ENCODE measurements at regions not wholly inside any gene's neighbourhood (a gene's known extent, or its start where the extent isn't known, plus 50 kb on each side); places are given as distances from the start of the nearest gene placed in this dataset.
A peak's percentile ranks its signal among the peaks of the same experiment; 100 is the strongest.

DNA sequence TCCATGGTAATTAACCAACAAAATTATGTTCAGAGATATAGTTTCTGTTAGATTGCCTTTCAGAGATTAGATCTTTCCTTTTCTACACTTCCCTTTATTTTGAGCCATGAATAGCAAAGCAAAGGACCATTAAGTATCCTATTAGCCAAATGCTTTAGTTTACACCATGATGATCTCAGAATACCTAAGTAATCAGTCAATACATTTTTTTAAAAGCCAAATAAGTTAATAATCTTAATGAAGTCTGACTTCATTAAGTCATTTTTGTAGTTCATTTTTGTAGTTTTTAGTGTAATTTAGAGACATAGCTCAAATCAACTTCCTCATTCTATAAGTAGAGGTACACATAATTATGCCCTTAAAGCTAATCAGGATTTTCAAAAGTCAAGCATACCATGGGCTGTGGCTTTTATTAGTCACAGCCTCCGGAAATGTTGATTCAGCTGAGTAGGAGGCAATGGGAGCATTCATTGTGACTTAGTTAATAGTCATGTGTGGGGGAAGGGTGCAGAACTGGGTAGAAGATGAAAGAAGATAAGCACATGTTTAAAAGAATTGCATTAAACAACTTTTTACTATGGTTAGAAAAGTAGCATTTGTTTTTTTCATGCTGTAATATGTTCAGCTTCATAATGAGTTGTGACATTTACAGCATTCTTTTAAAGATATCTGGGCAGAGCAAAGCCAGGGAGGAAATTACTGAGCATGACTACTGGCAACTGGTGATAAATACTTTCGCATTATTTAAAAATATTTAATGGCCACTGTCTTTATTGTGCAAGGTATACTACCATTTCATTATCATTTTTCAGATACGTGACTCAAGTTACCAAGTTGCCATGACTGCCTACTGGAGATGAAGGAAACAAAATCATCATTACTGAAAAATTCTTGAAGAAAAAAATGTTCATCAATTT, 57.3 kb upstream of the CCDC71L start:
- no peaks in the 10 kb centered on the region for H3K36me3 Mint-ChIP-seq (ENCODE audit: low read depth)
- no peak overlapping the region for H3K4me3 Mint-ChIP-seq
- H3K4me1 ChIP-seq (ENCODE audit: control insufficient read depth, insufficient read depth, low read length): peaks cover 1% of the 10 kb centered on the region
- H3K9me3 ChIP-seq (ENCODE audit: control insufficient read depth, low read length): no peaks in the 10 kb centered on the region
- H3K9me3 Mint-ChIP-seq: peaks cover 9% of the 10 kb centered on the region
- H3K36me3 ChIP-seq (ENCODE audit: control insufficient read depth, insufficient read depth, low read length): no peaks in the 10 kb centered on the region
- no peak overlapping the region for H3K27ac Mint-ChIP-seq
- H3K27me3 Mint-ChIP-seq (ENCODE audit: insufficient read depth): no peaks in the 10 kb centered on the region
- TF ChIP-seq, protein P1, sequence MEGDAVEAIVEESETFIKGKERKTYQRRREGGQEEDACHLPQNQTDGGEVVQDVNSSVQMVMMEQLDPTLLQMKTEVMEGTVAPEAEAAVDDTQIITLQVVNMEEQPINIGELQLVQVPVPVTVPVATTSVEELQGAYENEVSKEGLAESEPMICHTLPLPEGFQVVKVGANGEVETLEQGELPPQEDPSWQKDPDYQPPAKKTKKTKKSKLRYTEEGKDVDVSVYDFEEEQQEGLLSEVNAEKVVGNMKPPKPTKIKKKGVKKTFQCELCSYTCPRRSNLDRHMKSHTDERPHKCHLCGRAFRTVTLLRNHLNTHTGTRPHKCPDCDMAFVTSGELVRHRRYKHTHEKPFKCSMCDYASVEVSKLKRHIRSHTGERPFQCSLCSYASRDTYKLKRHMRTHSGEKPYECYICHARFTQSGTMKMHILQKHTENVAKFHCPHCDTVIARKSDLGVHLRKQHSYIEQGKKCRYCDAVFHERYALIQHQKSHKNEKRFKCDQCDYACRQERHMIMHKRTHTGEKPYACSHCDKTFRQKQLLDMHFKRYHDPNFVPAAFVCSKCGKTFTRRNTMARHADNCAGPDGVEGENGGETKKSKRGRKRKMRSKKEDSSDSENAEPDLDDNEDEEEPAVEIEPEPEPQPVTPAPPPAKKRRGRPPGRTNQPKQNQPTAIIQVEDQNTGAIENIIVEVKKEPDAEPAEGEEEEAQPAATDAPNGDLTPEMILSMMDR (conservative IDR thresholded peaks at IDR 0.05): no peak
- H3K4me3 ChIP-seq (ENCODE audit: low read length): peak overlapping the region; percentile 2
- peaks cover 3% of the 10 kb centered on the region for H3K4me1 Mint-ChIP-seq
- no peak overlapping the region for H3K27ac ChIP-seq (ENCODE audit: low read depth, low read length)
- peak; percentile 49 for DNase-seq
- H3K9ac ChIP-seq (ENCODE audit: extremely low read depth, low read length, poor library complexity, severe bottlenecking): no peak overlapping the region
- WGBS, 2 experiments (ENCODE audit: insufficient coverage in 1 of 2, insufficient read length in 1 of 2): 67% methylated on average over 3 of the region's 3 CpGs; no CpG with 5 or more reads in 1 of the 2 experiments
- H3K27me3 ChIP-seq (ENCODE audit: control insufficient read depth, insufficient read depth, low read length, poor library complexity, severe bottlenecking): no peaks in the 10 kb centered on the region

DNA sequence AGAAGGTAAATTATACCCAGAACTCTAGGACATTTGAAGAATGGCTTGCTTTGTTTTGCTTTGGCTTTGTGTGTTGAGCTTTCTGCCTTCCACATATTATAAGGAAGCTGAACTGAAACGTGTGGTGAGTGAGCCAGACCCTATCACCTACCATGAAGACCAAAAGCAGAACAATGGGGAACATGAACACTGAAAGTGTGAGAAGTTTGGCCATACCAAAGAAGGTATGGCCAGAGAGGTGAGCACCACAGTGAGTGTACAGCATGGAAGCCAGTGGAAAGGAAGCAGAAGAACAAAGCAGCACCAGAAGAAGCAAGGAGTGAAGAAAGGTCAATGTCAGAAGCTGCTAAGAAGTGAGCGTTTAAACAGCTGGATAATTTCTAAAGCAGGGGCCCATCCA, 59.7 kb upstream of the CCDC71L start:
- Histone ChIP-seq H3K27ac (ENCODE audit: low read depth, low read length) (no peak overlapping the region), H3K27me3 (ENCODE audit: control insufficient read depth, insufficient read depth, low read length, poor library complexity, severe bottlenecking) (no peaks in the 10 kb centered on the region), H3K9ac (ENCODE audit: extremely low read depth, low read length, poor library complexity, severe bottlenecking) (no peak overlapping the region), H3K36me3 (ENCODE audit: control insufficient read depth, insufficient read depth, low read length) (no peaks in the 10 kb centered on the region), H3K4me3 (ENCODE audit: low read length) (no peak overlapping the region), H3K4me1 (ENCODE audit: control insufficient read depth, insufficient read depth, low read length) (peaks cover 5% of the 10 kb centered on the region), H3K9me3 (ENCODE audit: control insufficient read depth, low read length) (no peaks in the 10 kb centered on the region)
- TF ChIP-seq, protein P1 (conservative IDR thresholded peaks at IDR 0.05): no peak
- H3K36me3 Mint-ChIP-seq (ENCODE audit: low read depth): no peaks in the 10 kb centered on the region
- WGBS, 2 experiments (ENCODE audit: insufficient coverage in 1 of 2, insufficient read length in 1 of 2): 90 to 100% methylated on average over 1 to 2 of the region's 2 CpGs
- H3K27ac Mint-ChIP-seq: no peak overlapping the region
- peaks cover 2% of the 10 kb centered on the region for H3K27me3 Mint-ChIP-seq (ENCODE audit: insufficient read depth)
- no peak for DNase-seq
- H3K9me3 Mint-ChIP-seq: no peaks in the 10 kb centered on the region
- H3K4me1 Mint-ChIP-seq: peaks cover 10% of the 10 kb centered on the region
- no peak overlapping the region for H3K4me3 Mint-ChIP-seq

DNA sequence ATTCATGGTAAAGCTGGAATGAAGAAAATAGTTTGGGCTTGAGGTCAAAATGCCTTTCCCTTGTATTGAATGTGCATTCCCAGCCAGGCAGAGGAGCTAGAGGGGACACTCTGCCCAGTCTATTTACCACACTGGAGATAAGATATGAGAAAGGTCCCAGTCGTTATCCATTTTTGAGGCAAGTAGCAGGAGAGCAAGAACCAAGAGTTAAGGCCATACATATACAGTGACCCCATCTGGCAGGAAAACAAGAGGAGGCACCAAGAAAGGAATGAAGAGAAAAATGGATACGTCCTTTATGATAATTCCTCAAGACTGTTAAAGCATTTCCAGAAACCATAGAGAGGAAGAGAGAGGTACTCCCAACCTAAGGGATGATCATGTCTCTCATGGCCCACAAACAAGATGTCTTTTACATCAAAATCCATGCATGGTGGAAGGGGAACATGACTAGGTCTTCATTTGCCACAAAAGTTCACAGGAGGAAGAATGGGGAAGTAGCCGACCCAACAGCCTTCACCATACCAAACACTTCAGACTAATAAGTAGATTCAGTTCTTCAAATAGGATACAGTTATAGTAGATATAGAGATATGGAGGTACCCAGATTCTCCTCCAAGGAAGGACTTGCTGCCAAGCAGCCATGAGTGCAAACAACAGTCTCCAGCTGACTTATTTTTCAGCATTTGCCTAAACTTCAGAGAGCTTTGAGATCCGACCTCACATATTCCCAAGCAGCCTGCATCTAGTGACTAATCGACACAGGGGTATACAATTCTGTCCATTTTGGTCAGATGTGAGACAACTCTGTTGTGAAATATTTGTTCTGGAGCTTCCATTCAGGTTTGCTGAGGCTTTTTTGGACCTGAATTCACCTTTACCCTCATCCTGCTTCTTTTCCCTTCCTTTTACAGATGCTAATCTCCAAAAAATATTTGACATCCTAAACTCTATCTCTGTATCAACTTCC, 61.1 kb upstream of the CCDC71L start:
- Histone ChIP-seq H3K36me3 (ENCODE audit: control insufficient read depth, insufficient read depth, low read length) (no peaks in the 10 kb centered on the region), H3K9ac (ENCODE audit: extremely low read depth, low read length, poor library complexity, severe bottlenecking) (no peak overlapping the region), H3K27ac (ENCODE audit: low read depth, low read length) (no peak overlapping the region), H3K27me3 (ENCODE audit: control insufficient read depth, insufficient read depth, low read length, poor library complexity, severe bottlenecking) (no peaks in the 10 kb centered on the region), H3K9me3 (ENCODE audit: control insufficient read depth, low read length) (no peaks in the 10 kb centered on the region), H3K4me3 (ENCODE audit: low read length) (no peak overlapping the region), H3K4me1 (ENCODE audit: control insufficient read depth, insufficient read depth, low read length) (peaks cover 5% of the 10 kb centered on the region)
- Mint-ChIP-seq H3K9me3 (peaks cover 3% of the 10 kb centered on the region), H3K27ac (no peak overlapping the region), H3K36me3 (ENCODE audit: low read depth) (no peaks in the 10 kb centered on the region), H3K4me3 (no peak overlapping the region), H3K4me1 (peaks cover 10% of the 10 kb centered on the region), H3K27me3 (ENCODE audit: insufficient read depth) (peaks cover 2% of the 10 kb centered on the region)
- WGBS, 2 experiments (ENCODE audit: insufficient coverage in 1 of 2, insufficient read length in 1 of 2): 92 to 94% methylated on average over 3 to 5 of the region's 5 CpGs
- TF ChIP-seq, protein P1 (conservative IDR thresholded peaks at IDR 0.05): no peak
- DNase-seq: no peak
